A549 (cell line): ENCODE measurements at regions not wholly inside any gene's neighbourhood (a gene's known extent, or its start where the extent isn't known, plus 50 kb on each side); places are given as distances from the start of the nearest gene placed in this dataset.

Source experiments
- ATAC-seq, 2 experiments: fragments of 200-7000 bp in 1 of 2; fragments of >200 bp in 1 of 2; cut with Nextera tagmentation in 1 of 2; cut with Tn5 transposase in 1 of 2; 3 replicates each; pipeline versions ENCODE4 v1.8.0 to v1.9.1; 2018 to 2020; ENCODE audit warnings: mild to moderate bottlenecking in 1 of 2, moderate library complexity in 1 of 2
- CTCF ChIA-PET: fragments of 300-600 bp; sonication (Branson Sonifier 250); formaldehyde crosslinking; extraction: SDS; loops from one replicate; lab custom pipeline; 2021; ENCODE audit warnings: antibody characterized with exemption, inconsistent platforms; lab: Yijun Ruan, JAX
- POLR2A ChIA-PET: fragments of 350-600 bp; formaldehyde crosslinking; extraction: SDS; loops from one replicate; lab custom pipeline; 2021; ENCODE audit warnings: antibody characterized with exemption, inconsistent platforms; lab: Yijun Ruan, JAX
- DNase-seq, 2 experiments: peaks; one replicate each; pipeline versions ENCODE4 v3.0.0 to v3.0.0-alpha.2; 2011 to 2016; ENCODE audit warnings: low read depth in 1 of 2, low spot score in 1 of 2
- FAIRE-seq: peaks from 2 replicates; lab custom pipeline; 2011; peaks lifted over from hg19 to GRCh38; lab: Jason Lieb, UNC
- H3K27ac ChIP-seq, 2 experiments: fragments of >200 bp; sonication (Bioruptor Twin); formaldehyde crosslinking; 3 replicates each; pipeline ENCODE4 v1.5.1; 2016 to 2017
- H3K4me1 ChIP-seq: fragments of >200 bp; sonication (Bioruptor Twin); formaldehyde crosslinking; 3 replicates; pipeline ENCODE4 v1.6.1; 2016
- H3K4me2 ChIP-seq: fragments of >200 bp; sonication (Bioruptor Twin); formaldehyde crosslinking; 3 replicates; pipeline ENCODE4 v1.6.1; 2016
- H3K4me3 ChIP-seq: fragments of >200 bp; sonication (Bioruptor Twin); formaldehyde crosslinking; 3 replicates; pipeline ENCODE4 v1.5.1; 2016
- H3K9me3 ChIP-seq: fragments of >200 bp; sonication (Bioruptor Twin); formaldehyde crosslinking; 3 replicates; pipeline ENCODE4 v1.6.1; 2016
- ATOH8 ChIP-seq: fragments of 250-450 bp; sonication (Bioruptor Pico); IDR thresholded peaks from 2 replicates; pipeline ENCODE4 v1.5.0; 2020; ENCODE audit warnings: low read depth, mild to moderate bottlenecking, moderate library complexity
- BCL3 ChIP-seq: fragments of >200 bp; sonication (Bioruptor Twin); formaldehyde crosslinking; IDR thresholded peaks from 3 replicates; pipeline ENCODE4 v1.6.1; 2016
- CBX8 ChIP-seq: fragments of 200-600 bp; sonication (generic); IDR thresholded peaks from 2 replicates; pipeline ENCODE4 v1.6.1; 2016
- CTCF ChIP-seq: fragments of >200 bp; sonication (Bioruptor Twin); formaldehyde crosslinking; IDR thresholded peaks from 3 replicates; pipeline ENCODE4 v1.5.1; 2016
- E2F6 ChIP-seq: IDR thresholded peaks from 2 replicates; pipeline ENCODE4 v1.6.1; 2012; ENCODE audit warnings: low read depth, borderline replicate concordance
- EHMT2 ChIP-seq: fragments of 200-600 bp; sonication (generic); IDR thresholded peaks from 2 replicates; pipeline ENCODE4 v1.6.1; 2016; ENCODE audit warnings: antibody characterized with exemption, low read depth, mild to moderate bottlenecking, moderate library complexity
- ESRRA ChIP-seq: fragments of 150-350 bp; IDR thresholded peaks from 2 replicates; pipeline ENCODE4 v1.6.1; 2014; ENCODE audit warnings: mild to moderate bottlenecking, low read length, borderline replicate concordance
- FOXS1 ChIP-seq: fragments of 250-450 bp; sonication (Bioruptor Pico); IDR thresholded peaks from 2 replicates; pipeline ENCODE4 v1.5.0; 2020; ENCODE audit warnings: mild to moderate bottlenecking, moderate library complexity
- GATA3 ChIP-seq: IDR thresholded peaks from 2 replicates; pipeline ENCODE4 v1.6.1; 2012; ENCODE audit warnings: borderline replicate concordance
- HDAC2 ChIP-seq: fragments of 200-600 bp; sonication (generic); IDR thresholded peaks from 2 replicates; pipeline ENCODE4 v1.6.1; 2016
- HES2 ChIP-seq: fragments of >200 bp; sonication (Bioruptor Twin); formaldehyde crosslinking; IDR thresholded peaks from 2 replicates; pipeline ENCODE4 v1.6.1; 2016
- HMGXB4 ChIP-seq: fragments of 250-450 bp; sonication (Bioruptor Pico); IDR thresholded peaks from 2 replicates; pipeline ENCODE4 v1.5.0; 2021; ENCODE audit warnings: mild to moderate bottlenecking, moderate library complexity, borderline replicate concordance
- HOXA7 ChIP-seq: fragments of 250-450 bp; sonication (Bioruptor Pico); IDR thresholded peaks from 2 replicates; pipeline ENCODE4 v1.5.0; 2020; ENCODE audit warnings: mild to moderate bottlenecking, moderate library complexity
- HOXB13 ChIP-seq: fragments of 250-450 bp; sonication (Bioruptor Pico); IDR thresholded peaks from 2 replicates; pipeline ENCODE4 v1.5.0; 2020; ENCODE audit warnings: low read depth, mild to moderate bottlenecking, moderate library complexity
- HOXB5 ChIP-seq: fragments of 250-450 bp; sonication (Bioruptor Pico); IDR thresholded peaks from 2 replicates; pipeline ENCODE4 v1.5.0; 2020; ENCODE audit warnings: mild to moderate bottlenecking, moderate library complexity
- JUN ChIP-seq, 2 experiments: fragments of >200 bp; sonication (Bioruptor Twin); formaldehyde crosslinking; IDR thresholded peaks; 2 replicates in 1 of 2; 3 replicates in 1 of 2; pipeline ENCODE4 v1.6.1; 2016 to 2017
- JUNB ChIP-seq: fragments of >200 bp; sonication (Bioruptor Twin); formaldehyde crosslinking; IDR thresholded peaks from 2 replicates; pipeline ENCODE4 v1.6.1; 2016
- KDM5A ChIP-seq: fragments of 200-600 bp; sonication (generic); IDR thresholded peaks from 2 replicates; pipeline ENCODE4 v1.6.1; 2016; ENCODE audit warnings: antibody characterized with exemption, mild to moderate bottlenecking
- MAFK ChIP-seq: fragments of 450-650 bp; IDR thresholded peaks from 2 replicates; pipeline ENCODE4 v1.6.1; 2014; ENCODE audit not compliant: partially characterized antibody
- MYC ChIP-seq: IDR thresholded peaks from 2 replicates; pipeline ENCODE4 v1.6.1; 2012; ENCODE audit warnings: mild to moderate bottlenecking, inconsistent platforms, low read length, improper control_type of control experiment, borderline replicate concordance
- PBX3 ChIP-seq: IDR thresholded peaks from 2 replicates; pipeline ENCODE4 v1.6.1; 2012
- POLR2A ChIP-seq: IDR thresholded peaks from 2 replicates; pipeline ENCODE4 v1.6.1; 2012; ENCODE audit warnings: mild to moderate bottlenecking, low read length
- RAD21 ChIP-seq, 2 experiments: fragments of >200 bp in 1 of 2; sonication (Bioruptor Twin) in 1 of 2; formaldehyde crosslinking in 1 of 2; IDR thresholded peaks in 1 of 2; conservative IDR thresholded peaks in 1 of 2; 2 replicates in 1 of 2; 3 replicates in 1 of 2; pipeline ENCODE4 v1.6.1; 2012 to 2018; ENCODE audit warnings: inconsistent platforms in 1 of 2
- RCOR1 ChIP-seq: fragments of 150-350 bp; IDR thresholded peaks from 2 replicates; pipeline ENCODE4 v1.6.1; 2014; ENCODE audit warnings: antibody characterized with exemption, low read length, low read depth
- SMC3 ChIP-seq: fragments of >200 bp; sonication (Bioruptor Twin); formaldehyde crosslinking; IDR thresholded peaks from 3 replicates; pipeline ENCODE4 v1.6.1; 2018; ENCODE audit warnings: inconsistent platforms
- ZC3H11A ChIP-seq: fragments of 450-650 bp; IDR thresholded peaks from 2 replicates; pipeline ENCODE4 v1.6.1; 2014; ENCODE audit warnings: antibody characterized with exemption, mild to moderate bottlenecking
- WGBS: methylation state at CpG from one replicate; pipeline ENCODE4 v1.1.6; 2017; ENCODE audit errors: missing lambda C conversion rate; 5-methylcytosine and 5-hydroxymethylcytosine counted together

- H3K4me2 ChIP-seq, result no peak overlapping the region
- ChIA-PET POLR2A (no interaction called here), CTCF (interaction anchor here (0.8 to 2.4 kb wide), 2 partner anchors 8 to 12 kb away, joined by 3 to 10 read pairs; no protein-coding TSS in a partner anchor)
- TF ChIP-seq HDAC2, result no peak
- no peak for TF ChIP-seq EHMT2
- TF ChIP-seq FOXS1, result no peak
- no peak for TF ChIP-seq RCOR1
- no peak for TF ChIP-seq ZC3H11A
- TF ChIP-seq KDM5A, result no peak
- no peak for TF ChIP-seq CBX8
- no peak for TF ChIP-seq E2F6
- TF ChIP-seq ATOH8 (CRISPR knock-in tag), result no peak
- TF ChIP-seq HOXB5 (CRISPR knock-in tag), result no peak
- no peak for TF ChIP-seq HMGXB4
- no peak for TF ChIP-seq ESRRA
- TF ChIP-seq SMC3, result no peak
- TF ChIP-seq BCL3, result no peak
- H3K9me3 ChIP-seq, result no peaks in the 10 kb centered on the region
- no peak overlapping the region for H3K4me3 ChIP-seq
- peaks cover 9% of the 10 kb centered on the region; the same call in 2 of the 3 replicates for H3K4me1 ChIP-seq
- 84% methylated on average over 11 of the region's 11 CpGs for WGBS
- DNase-seq (no peak), FAIRE-seq (no peak), ATAC-seq (no peak)
- no peak overlapping the region for H3K27ac ChIP-seq
Observed at GRCh38 chr15:70241561-70242320, 144.0 kb upstream of the TLE3 start.

GRCh38 chr15:70240820-70241430, 143.2 kb upstream of the TLE3 start:
- no peak for ATAC-seq
- DNase-seq, result no peak
- no peak for FAIRE-seq
- CTCF ChIA-PET, result interaction anchor here (0.6 to 2.4 kb wide), 4 partner anchors 9 to 329 kb away, joined by 3 to 10 read pairs (median 3); no protein-coding TSS in a partner anchor
- no peak overlapping the region for H3K4me3 ChIP-seq
- POLR2A ChIA-PET, result no interaction called here
- WGBS, result 92% methylated on average over 12 of the region's 12 CpGs
- no peaks in the 10 kb centered on the region for H3K9me3 ChIP-seq
- H3K27ac ChIP-seq, result no peak overlapping the region
- no peak overlapping the region for H3K4me2 ChIP-seq
- H3K4me1 ChIP-seq, result peaks cover 3% of the 10 kb centered on the region; the same call in 1 of the 3 replicates
- TF ChIP-seq HOXB13 (CRISPR knock-in tag) (no peak), PBX3 (no peak), MAFK (no peak), ATOH8 (CRISPR knock-in tag) (no peak), CTCF (no peak), GATA3 (no peak), POLR2A (no peak), JUN (IDR thresholded peaks at IDR 0.05) (no peak), RAD21 (conservative IDR thresholded peaks at IDR 0.05 in 1 of 2, IDR thresholded peaks at IDR 0.05 in 1 of 2) (no peak), MYC (no peak), HDAC2 (no peak), RCOR1 (no peak), HES2 (no peak), BCL3 (no peak), FOXS1 (no peak), JUNB (no peak), HOXA7 (CRISPR knock-in tag) (no peak)
